Stimulated activated CD4-positive, alpha-beta T cell treated with anti-CD3 and anti-CD28 coated beads, Interleukin-15, amount 100 ng/mL, for 24 hours (primary cell): ENCODE measurements at regions not wholly inside any gene's neighbourhood (a gene's known extent, or its start where the extent isn't known, plus 50 kb on each side); places are given as distances from the start of the nearest gene placed in this dataset.

Source experiments
- DNase-seq: peaks from one replicate; pipeline ENCODE4 v3.0.0-alpha.2; 2020

GRCh38 chr3:23078735-23079134, 124.4 kb upstream of the UBE2E2 start:
- DNase-seq, result no peak

- no peak for DNase-seq
Measured at GRCh38 chr3:23079976-23080375, 123.2 kb upstream of the UBE2E2 start.

- DNase-seq, result no peak
Measured at GRCh38 chr3:23083701-23084100, 119.4 kb upstream of the UBE2E2 start.

GRCh38 chr3:23084367-23084766, 118.8 kb upstream of the UBE2E2 start:
- DNase-seq, result no peak

GRCh38 chr3:23085261-23085660, 117.9 kb upstream of the UBE2E2 start:
- no peak for DNase-seq

GRCh38 chr3:23086331-23086730, 116.8 kb upstream of the UBE2E2 start:
- no peak for DNase-seq

GRCh38 chr3:23086831-23087230, 116.3 kb upstream of the UBE2E2 start:
- DNase-seq, result no peak

GRCh38 chr3:23094412-23094811, 108.7 kb upstream of the UBE2E2 start:
- no peak for DNase-seq

- no peak for DNase-seq
Measured at GRCh38 chr3:23094890-23095462, 108.2 kb upstream of the UBE2E2 start.

GRCh38 chr3:23096041-23096440, 107.1 kb upstream of the UBE2E2 start:
- no peak for DNase-seq

GRCh38 chr3:23099021-23099420, 104.1 kb upstream of the UBE2E2 start:
- DNase-seq, result no peak

GRCh38 chr3:23099677-23100076, 103.5 kb upstream of the UBE2E2 start:
- no peak for DNase-seq

- no peak for DNase-seq
Measured at GRCh38 chr3:23100106-23100505, 103.0 kb upstream of the UBE2E2 start.

- DNase-seq, result no peak
Measured at GRCh38 chr3:23103764-23104163, 99.4 kb upstream of the UBE2E2 start.

GRCh38 chr3:23105048-23105447, 98.1 kb upstream of the UBE2E2 start:
- DNase-seq, result no peak

GRCh38 chr3:23106666-23107065, 96.5 kb upstream of the UBE2E2 start:
- no peak for DNase-seq

- no peak for DNase-seq
Measured at GRCh38 chr3:23107221-23107620, 95.9 kb upstream of the UBE2E2 start.

GRCh38 chr3:23108451-23109057, 94.6 kb upstream of the UBE2E2 start:
- DNase-seq, result no peak

- no peak for DNase-seq
Measured at GRCh38 chr3:23111286-23111685, 91.8 kb upstream of the UBE2E2 start.

GRCh38 chr3:23111797-23112196, 91.3 kb upstream of the UBE2E2 start:
- DNase-seq, result no peak

GRCh38 chr3:23112491-23112890, 90.6 kb upstream of the UBE2E2 start:
- no peak for DNase-seq

GRCh38 chr3:23113455-23114171, 89.5 kb upstream of the UBE2E2 start:
- no peak for DNase-seq

- DNase-seq, result no peak
Measured at GRCh38 chr3:23114432-23114831, 88.7 kb upstream of the UBE2E2 start.

- no peak for DNase-seq
Measured at GRCh38 chr3:23115171-23115877, 87.8 kb upstream of the UBE2E2 start.
